ENCODE measurements at regions not wholly inside any gene's neighbourhood (a gene's known extent, or its start where the extent isn't known, plus 50 kb on each side); places are given as distances from the start of the nearest gene placed in this dataset.
A peak's percentile ranks its signal among the peaks of the same experiment; 100 is the strongest.

- TF ChIP-seq CTCF (IDR thresholded peaks at IDR 0.05): no peak
- Mint-ChIP-seq H3K27ac (ENCODE audit: unreplicated experiment) (peak overlapping the region; percentile 87), H3K4me3 (ENCODE audit: unreplicated experiment) (no peak overlapping the region), H3K27me3 (ENCODE audit: low read depth) (no peaks in the 10 kb centered on the region), H3K4me1 (ENCODE audit: low read depth) (peaks cover 30% of the 10 kb centered on the region), H3K36me3 (ENCODE audit: low read depth) (no peaks in the 10 kb centered on the region), H3K9me3 (ENCODE audit: low read depth) (no peaks in the 10 kb centered on the region)
- DNase-seq (ENCODE audit: low spot score): no peak
Observed at GRCh38 chr5:157915638-157916037, 56.7 kb upstream of the CLINT1 start.

- no peak for TF ChIP-seq CTCF (IDR thresholded peaks at IDR 0.05)
- H3K27me3 Mint-ChIP-seq (ENCODE audit: low read depth): no peaks in the 10 kb centered on the region
- H3K4me1 Mint-ChIP-seq (ENCODE audit: low read depth): peaks cover 29% of the 10 kb centered on the region
- no peak overlapping the region for H3K4me3 Mint-ChIP-seq (ENCODE audit: unreplicated experiment)
- no peaks in the 10 kb centered on the region for H3K36me3 Mint-ChIP-seq (ENCODE audit: low read depth)
- H3K9me3 Mint-ChIP-seq (ENCODE audit: low read depth): no peaks in the 10 kb centered on the region
- H3K27ac Mint-ChIP-seq (ENCODE audit: unreplicated experiment): no peak overlapping the region
- no peak for DNase-seq (ENCODE audit: low spot score)
Observed at GRCh38 chr5:157914151-157914788, 55.3 kb upstream of the CLINT1 start.

- Mint-ChIP-seq H3K4me1 (ENCODE audit: low read depth) (peaks cover 23% of the 10 kb centered on the region), H3K9me3 (ENCODE audit: low read depth) (no peaks in the 10 kb centered on the region), H3K27ac (ENCODE audit: unreplicated experiment) (no peak overlapping the region), H3K27me3 (ENCODE audit: low read depth) (no peaks in the 10 kb centered on the region), H3K36me3 (ENCODE audit: low read depth) (no peaks in the 10 kb centered on the region), H3K4me3 (ENCODE audit: unreplicated experiment) (no peak overlapping the region)
- no peak for DNase-seq (ENCODE audit: low spot score)
- no peak for TF ChIP-seq CTCF (IDR thresholded peaks at IDR 0.05)
Observed at GRCh38 chr5:157913575-157913974, 54.6 kb upstream of the CLINT1 start.

- Mint-ChIP-seq H3K27me3 (ENCODE audit: low read depth) (no peaks in the 10 kb centered on the region), H3K4me1 (ENCODE audit: low read depth) (peaks cover 16% of the 10 kb centered on the region), H3K27ac (ENCODE audit: unreplicated experiment) (no peak overlapping the region), H3K4me3 (ENCODE audit: unreplicated experiment) (no peak overlapping the region), H3K36me3 (ENCODE audit: low read depth) (no peaks in the 10 kb centered on the region), H3K9me3 (ENCODE audit: low read depth) (no peaks in the 10 kb centered on the region)
- no peak for DNase-seq (ENCODE audit: low spot score)
- no peak for TF ChIP-seq CTCF (IDR thresholded peaks at IDR 0.05)
Observed at GRCh38 chr5:157912621-157913325, 53.8 kb upstream of the CLINT1 start.

- Mint-ChIP-seq H3K4me3 (ENCODE audit: unreplicated experiment) (no peak overlapping the region), H3K36me3 (ENCODE audit: low read depth) (no peaks in the 10 kb centered on the region), H3K4me1 (ENCODE audit: low read depth) (peaks cover 10% of the 10 kb centered on the region), H3K9me3 (ENCODE audit: low read depth) (no peaks in the 10 kb centered on the region), H3K27me3 (ENCODE audit: low read depth) (no peaks in the 10 kb centered on the region), H3K27ac (ENCODE audit: unreplicated experiment) (no peak overlapping the region)
- DNase-seq (ENCODE audit: low spot score): no peak
- no peak for TF ChIP-seq CTCF (IDR thresholded peaks at IDR 0.05)
Observed at GRCh38 chr5:157911568-157911967, 52.6 kb upstream of the CLINT1 start.
